ENCODE measurements at regions not wholly inside any gene's neighbourhood (a gene's known extent, or its start where the extent isn't known, plus 50 kb on each side); places are given as distances from the start of the nearest gene placed in this dataset.

- in situ Hi-C loops (cut with HindIII; ENCODE audit: low sequenced_read_pairs) = no loop called here
These were observed 93.3 kb downstream of the CPZ start for GRCh38 chr4:8685831-8686230.

- in situ Hi-C loops (cut with HindIII; ENCODE audit: low sequenced_read_pairs) = no loop called here
These were observed 90.9 kb downstream of the CPZ start for GRCh38 chr4:8683462-8683861.

GRCh38 chr4:8682725-8683124 is 90.2 kb downstream of the CPZ start:
- in situ Hi-C loops (cut with HindIII; ENCODE audit: low sequenced_read_pairs) = no loop called here

DNA sequence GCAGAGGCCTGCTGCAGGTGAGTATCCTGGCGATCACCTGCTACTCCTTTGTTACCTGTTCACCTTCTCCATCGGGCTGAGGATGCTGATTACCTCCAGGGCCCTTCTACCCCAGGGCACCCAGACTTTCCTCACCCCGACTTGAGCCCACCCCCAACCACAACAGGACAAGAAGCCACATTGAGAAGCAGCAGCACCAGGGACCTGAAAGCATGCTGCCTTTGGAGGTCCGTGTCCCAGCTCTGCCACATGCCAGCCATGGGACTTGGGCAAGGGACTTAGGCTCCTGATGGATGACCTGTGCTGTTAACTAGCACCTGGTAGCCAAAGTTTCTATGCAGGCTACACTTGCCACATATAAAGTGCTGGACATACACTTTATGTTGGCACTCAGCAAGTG is 89.7 kb downstream of the CPZ start:
- in situ Hi-C loops (cut with HindIII; ENCODE audit: low sequenced_read_pairs) = no loop called here

GRCh38 chr4:8681391-8681790 is 88.8 kb downstream of the CPZ start:
- in situ Hi-C loops (cut with HindIII; ENCODE audit: low sequenced_read_pairs) = no loop called here

- in situ Hi-C loops (cut with HindIII; ENCODE audit: low sequenced_read_pairs) = loop anchor here (10.0 kb wide), 1 partner anchor 46 kb away; no protein-coding TSS in a partner anchor
These were observed 86.5 kb downstream of the CPZ start for GRCh38 chr4:8679032-8679431.

DNA sequence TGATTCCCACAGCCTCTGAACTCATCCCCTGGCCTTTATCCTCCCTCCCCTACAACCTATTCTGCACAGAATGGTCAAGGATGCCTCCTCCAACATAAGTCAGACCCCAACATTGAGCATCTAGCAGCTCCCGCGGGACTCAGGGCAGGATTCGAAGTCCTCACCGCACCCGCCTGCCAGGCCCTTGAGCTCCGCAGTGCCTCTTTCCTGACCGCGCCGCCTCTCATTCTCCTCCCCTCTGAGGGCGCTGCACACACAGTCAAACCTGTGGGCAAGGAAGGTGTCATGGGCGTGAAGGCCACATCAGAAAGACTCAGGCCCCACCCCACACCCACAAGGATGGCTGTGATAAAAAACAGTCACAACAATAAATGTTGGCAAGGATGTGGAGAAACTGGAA is 84.1 kb downstream of the CPZ start:
- in situ Hi-C loops (cut with HindIII; ENCODE audit: low sequenced_read_pairs) = loop anchor here (10.0 kb wide), 1 partner anchor 48 kb away; no protein-coding TSS in a partner anchor

DNA sequence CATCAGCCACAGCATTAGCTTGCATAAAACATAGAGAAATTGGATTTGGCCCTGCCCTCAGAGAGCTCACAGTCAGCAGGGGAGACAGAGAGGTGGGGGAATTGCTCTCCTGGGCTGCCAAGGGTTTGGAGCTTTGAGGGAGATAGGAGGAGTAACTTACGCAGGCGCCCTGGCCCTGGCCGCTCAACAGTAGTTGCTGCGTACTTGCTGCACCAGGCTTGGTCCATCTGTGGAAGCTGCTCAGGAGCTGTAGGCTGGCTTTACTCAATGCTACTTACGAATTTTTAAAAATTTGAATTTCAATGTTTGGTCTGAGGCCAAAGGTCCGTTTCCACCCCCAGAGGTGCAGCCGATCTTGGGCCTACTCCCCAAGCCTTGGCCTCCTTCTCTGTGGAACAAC is 83.3 kb downstream of the CPZ start:
- in situ Hi-C loops (cut with HindIII; ENCODE audit: low sequenced_read_pairs) = loop anchor here (10.0 kb wide), 1 partner anchor 49 kb away; no protein-coding TSS in a partner anchor

DNA sequence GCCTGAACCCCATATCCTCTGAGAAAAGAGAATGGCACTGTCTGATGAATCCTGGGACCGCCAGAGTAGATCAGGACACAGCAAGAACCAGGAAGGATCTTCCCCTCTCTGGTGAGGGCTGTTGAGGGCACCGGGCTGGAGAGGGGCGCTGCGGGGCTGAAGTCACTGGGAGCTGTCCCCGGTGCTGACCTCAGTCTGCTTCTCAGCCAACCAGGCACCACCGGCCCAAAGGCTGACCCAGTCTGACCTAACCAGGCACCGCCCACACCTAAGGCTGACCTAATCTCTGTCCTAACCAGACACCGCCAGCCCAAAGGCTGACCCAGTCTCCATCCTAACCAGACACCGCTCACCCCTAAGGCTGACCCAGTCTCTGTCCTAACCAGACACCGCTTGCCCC is 82.8 kb downstream of the CPZ start:
- in situ Hi-C loops (cut with HindIII; ENCODE audit: low sequenced_read_pairs) = loop anchor here (10.0 kb wide), 1 partner anchor 49 kb away; no protein-coding TSS in a partner anchor

DNA sequence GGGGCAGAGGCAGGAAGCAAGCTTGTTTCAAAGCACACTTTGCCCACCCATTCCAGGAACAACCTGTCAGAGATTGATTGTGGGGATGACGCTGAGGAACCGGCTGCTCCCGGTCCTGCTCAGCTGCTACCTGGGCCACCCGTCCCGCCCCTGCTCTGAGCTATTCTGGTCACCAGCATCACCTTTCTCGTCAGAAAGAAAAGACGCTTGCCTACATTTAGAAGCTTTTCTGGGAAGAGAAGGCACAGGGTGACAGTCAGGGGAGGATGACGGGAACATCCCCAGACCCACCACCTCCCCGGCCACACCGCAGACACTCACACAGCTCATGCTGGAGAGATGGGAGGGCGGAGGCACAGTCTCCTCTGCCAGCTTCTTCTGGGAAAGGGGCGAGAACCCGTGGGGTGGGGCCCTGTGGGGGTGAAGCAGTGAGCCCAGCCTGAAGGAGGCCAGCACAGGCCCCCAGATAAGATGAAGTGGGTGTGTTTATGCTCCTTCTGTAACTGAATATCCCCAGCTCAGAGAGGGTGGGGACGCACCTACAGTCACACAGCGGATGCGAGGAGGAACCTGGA is 81.8 kb downstream of the CPZ start:
- in situ Hi-C loops (cut with HindIII; ENCODE audit: low sequenced_read_pairs) = loop anchor here (10.0 kb wide), 1 partner anchor 50 kb away; no protein-coding TSS in a partner anchor

DNA sequence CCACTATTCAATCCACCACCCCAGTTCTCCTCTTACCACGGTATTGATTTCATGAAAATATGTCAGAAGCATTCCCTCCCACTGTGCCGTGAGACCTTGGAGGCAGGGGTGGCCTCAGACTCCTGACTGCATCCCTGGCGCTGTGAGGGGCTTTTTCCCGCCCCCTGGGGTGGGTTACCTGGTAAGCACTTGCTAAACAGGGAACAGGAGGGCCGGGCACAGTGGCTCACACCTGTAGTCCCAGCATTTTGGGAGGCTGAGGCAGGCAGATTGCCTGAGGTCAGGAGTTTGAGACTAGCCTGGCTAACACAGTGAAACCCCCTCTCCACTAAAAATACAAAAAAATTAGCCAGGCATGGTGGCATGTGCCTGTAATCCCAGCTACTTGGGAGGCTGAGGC is 80.5 kb downstream of the CPZ start:
- in situ Hi-C loops (cut with HindIII; ENCODE audit: low sequenced_read_pairs) = loop anchor here (10.0 kb wide), 1 partner anchor 52 kb away; no protein-coding TSS in a partner anchor

DNA sequence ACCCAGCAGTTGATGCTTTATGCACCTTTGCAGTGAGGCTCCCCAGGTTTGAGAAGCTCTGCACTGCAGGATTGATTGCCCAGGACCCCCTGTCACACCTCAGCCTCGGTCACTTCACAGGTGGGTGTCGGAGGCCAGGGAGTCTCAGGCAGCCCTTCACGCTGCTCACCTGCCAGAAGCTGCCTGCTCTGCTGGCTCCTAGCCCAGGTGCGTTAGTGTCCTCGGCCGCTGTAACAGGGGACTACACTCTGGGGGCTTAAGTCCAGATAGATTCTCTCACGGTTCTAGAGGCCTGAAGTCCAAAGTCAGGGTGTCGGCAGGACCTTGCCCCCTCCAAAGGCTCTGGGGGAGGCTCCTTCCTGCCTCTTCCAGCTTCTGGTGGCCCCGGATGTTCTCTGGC is 79.9 kb downstream of the CPZ start:
- in situ Hi-C loops (cut with HindIII; ENCODE audit: low sequenced_read_pairs) = loop anchor here (10.0 kb wide), 1 partner anchor 52 kb away; no protein-coding TSS in a partner anchor

DNA sequence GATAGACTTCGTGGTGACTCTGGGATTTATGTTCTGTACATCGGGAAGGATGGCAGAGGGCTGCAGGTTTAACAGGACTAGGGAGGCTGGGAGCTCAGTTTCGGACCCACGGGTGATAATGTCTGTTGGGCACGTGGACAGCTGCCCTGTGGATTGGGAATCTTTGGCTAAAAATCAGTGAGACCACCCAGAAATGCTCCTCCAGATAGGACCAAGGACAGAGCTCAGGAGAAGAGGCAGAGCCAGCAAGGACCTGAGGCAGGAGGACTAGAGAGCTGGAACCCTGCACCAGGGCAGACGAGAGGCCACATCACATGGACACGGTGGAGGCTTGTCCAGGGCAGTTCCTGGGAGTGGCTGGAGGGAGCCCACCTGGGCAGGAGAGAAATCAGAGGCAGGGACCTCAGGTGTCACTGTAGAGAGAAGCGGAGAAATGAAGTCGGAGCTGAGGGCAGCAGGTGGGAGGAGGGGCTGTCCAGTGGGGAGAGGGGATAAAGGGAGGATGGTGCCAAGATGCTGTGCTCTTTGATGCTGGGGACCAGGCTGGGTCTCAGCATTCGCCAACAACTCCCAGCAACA is 79.2 kb downstream of the CPZ start:
- in situ Hi-C loops (cut with HindIII; ENCODE audit: low sequenced_read_pairs) = loop anchor here (10.0 kb wide), 1 partner anchor 53 kb away; no protein-coding TSS in a partner anchor

Data from DLD1 (cell line).